Retina (tissue), 1 donor: ENCODE measurements at regions not wholly inside any gene's neighbourhood (a gene's known extent, or its start where the extent isn't known, plus 50 kb on each side); places are given as distances from the start of the nearest gene placed in this dataset.
A peak's percentile ranks its signal among the peaks of the same experiment; 100 is the strongest.

Experiments used
- DNase-seq: peaks from one replicate; pipeline ENCODE4 v3.0.0-alpha.2; 2016

DNA sequence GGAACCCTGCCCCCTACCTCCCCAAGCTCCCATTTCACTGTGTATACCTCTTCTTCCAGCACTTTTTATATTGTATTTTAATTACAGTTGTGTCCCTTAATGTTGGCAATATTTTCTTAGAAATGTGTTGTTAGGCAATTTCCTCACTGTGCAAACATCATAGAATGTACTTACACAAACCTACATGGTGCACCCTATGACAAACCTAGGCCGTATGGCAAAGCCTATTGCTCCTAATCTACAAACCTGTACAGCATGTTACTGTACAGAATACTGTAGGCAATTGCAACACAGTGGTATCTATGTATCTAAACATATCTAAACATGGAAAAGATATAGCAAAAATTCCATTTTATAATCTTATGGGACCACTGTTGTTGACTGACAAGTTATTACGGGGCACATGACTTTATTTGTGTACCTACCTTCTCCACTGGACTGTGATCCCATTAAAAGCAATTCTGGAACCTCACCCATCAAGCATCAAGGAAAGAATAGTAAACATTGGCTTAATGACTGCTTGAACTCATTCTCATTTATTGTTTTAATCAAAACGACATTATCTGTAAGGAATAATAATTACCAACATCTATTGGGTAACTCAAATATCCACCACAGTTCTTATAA is 1641.5 kb upstream of the ZEB2 start:
- DNase-seq, result no peak

DNA sequence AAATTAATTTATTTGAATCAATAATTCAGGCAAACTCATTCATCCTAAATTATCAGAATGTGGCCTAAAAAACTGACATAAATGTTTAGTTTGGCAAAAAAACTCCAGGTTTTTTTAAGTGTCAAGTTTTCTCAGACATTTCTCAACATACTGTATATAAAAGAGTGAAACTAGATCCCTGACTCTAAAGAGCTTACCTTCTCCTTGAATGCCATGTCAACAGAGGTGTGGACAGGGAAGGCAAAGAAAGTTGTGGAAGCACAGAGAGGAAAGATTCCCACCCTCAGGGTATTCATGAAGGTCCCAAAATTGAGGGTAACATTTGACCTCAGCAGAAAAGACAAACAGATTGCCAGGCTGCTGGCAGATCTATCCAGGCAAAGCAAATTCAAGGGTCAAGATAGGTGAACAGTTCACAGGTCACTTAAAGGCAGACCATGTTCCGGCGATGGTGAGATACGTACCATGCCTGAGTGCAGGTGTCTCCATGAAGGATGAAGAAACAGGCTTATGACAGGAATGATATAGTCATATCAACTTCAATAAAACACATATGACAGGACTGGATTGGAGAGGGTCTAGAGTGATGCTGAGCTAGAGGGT is 1638.3 kb upstream of the ZEB2 start:
- no peak for DNase-seq

DNA sequence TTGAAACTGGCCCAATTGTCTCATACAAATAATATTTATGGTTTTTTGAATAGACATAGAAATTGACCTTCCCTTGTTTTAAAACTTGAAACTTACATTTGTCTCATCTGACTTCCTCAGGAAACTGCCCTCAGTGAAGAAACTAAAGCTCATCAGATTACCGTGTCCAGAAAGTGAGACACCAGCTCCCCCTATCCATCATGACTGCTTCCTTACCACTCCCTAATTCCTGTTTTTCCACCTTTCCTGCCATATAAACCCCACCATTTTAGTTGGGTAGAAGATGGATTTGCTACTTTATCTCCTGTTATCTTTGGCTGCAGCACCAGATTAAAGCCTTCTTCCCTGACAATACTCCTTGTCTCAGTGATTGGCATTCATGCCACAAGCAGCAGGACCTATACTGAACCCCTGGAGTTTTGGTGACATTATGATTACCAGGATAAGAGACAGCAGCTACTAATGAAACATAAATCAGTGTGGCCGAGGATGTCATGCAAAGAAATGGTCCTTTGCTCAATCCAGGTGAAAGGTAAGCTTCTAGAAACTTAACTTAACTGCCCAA is 1627.6 kb upstream of the ZEB2 start:
- no peak for DNase-seq

DNA sequence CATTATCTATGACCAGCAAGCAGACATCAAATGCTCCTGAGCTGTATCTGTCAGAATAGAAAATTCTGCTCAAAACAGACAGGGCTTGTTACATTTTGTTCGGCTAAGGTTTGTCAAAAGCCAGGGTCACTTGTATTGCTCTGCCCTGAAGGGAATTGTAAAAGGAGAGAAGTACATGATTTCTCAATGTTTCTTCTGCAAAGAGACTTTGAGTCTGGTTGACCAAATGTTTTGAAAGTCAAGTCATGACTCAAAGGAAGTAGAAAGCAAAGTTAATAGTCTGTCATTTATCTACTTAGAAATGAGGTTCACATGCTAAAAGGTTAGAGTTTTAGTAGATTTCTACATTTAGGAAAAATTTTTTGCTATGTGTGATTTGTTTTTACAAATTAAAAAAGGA is 1624.1 kb upstream of the ZEB2 start:
- DNase-seq, result no peak

DNA sequence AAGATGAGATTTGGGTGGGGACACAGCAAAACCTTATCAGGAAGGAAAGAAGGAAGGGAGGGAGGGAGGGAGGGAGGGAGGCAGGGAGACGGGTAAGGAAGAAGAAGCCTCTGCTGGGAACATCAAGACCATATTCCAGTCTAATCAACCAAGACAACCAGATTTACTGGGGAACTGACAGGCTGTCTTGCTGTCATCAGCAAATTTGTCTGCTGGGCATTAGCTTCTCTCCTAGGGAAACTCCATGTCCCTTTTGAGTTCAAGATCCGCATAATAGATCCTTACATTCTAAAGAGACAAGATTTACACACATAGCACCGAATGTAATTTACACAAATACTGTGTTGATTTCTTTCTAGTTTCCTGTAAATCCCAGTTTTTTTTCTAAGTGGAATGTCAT is 1618.9 kb upstream of the ZEB2 start:
- no peak for DNase-seq

DNA sequence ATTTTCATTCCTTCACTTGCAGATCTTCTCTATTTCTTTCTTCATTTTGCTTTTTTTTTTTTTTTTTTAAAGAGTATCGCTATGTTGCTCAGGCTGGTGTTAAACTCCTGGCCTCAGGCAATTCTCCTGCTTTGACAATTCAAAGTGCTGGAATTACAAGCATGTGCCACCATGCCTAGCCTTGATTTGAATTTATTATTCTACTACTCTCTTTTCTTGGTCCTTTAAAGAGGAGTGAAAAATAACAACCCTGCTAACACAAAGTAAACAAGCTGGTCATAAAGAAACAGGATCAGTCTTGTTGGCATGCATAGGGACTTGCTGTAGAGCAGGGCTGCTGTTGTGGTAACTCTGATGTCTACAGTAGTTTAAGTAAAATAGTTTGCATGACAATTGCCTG is 1615.3 kb upstream of the ZEB2 start:
- no peak for DNase-seq

DNA sequence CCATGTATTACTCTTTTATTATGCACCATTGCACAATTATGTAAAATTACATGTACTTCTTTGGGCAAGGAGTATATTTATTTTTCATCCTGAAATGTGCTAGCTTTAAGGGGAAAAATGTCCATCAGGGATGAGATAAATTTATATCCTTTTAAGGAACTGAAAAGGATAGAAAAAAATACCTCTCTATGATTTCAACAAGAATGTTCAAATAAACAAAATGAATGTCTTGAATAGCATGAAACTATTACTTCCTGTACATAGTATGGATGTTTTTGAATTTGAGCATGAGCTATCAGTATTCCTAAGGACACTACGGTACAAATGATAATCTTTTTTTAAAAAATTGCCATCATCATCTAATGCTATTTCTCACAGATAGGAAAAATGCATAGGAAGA is 1611.9 kb upstream of the ZEB2 start:
- DNase-seq, result no peak

DNA sequence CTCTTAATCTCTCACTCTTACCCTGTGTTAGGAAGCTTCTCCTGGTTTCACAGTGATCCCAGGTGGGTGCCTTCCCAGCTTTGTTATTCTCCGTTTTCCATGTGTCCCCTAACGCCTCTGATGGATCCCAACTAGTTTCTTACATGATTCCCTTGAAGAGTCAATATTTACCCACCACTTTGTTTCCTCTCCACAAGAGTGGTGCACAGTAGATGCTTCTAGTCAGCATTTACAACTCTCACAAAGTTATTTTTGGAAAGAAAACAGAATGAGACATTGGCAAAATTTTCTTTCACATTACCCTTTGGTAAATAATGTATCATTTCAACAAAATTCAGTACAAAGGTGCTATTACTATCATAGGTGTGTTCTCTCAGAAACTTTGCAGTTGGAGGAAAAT is 1611.1 kb upstream of the ZEB2 start:
- DNase-seq, result no peak

DNA sequence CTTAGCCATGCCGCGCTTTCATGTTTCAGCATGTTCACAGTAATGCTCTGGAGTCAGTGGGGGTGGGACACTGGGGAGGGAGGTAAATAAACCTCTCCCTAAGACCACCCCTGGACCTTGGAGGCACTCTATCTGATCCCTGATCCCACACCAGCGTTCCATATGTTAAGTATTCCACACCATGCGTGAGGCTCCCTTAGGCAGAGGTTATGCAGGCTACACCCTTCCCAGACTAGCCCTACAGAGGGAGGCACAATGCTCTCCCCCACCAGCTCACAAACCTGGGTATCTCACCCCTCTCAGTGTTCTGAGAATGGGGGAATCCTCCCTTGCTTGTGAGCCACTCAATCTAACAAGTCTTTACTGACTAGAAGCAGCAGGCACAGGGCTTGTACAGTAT is 1610.4 kb upstream of the ZEB2 start:
- no peak for DNase-seq

DNA sequence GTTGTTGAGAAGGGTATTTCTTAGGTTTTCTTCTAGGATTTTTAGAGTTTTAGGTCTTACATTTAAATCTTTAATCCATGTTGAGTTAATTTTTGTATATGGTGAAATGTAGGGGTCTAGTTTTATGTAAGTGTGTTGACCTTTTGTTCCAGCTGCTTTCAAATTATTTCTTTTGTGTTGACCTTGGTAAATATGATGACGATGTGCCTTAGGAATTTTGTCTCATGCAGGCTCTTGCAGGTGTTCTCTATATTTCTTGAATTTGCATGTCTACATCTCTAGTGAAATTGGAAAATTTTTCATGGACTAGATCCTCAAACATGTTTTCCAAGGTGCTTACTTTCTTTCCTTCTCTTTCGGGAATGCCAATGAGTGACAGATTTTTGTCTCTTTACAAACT is 1609.3 kb upstream of the ZEB2 start:
- no peak for DNase-seq

DNA sequence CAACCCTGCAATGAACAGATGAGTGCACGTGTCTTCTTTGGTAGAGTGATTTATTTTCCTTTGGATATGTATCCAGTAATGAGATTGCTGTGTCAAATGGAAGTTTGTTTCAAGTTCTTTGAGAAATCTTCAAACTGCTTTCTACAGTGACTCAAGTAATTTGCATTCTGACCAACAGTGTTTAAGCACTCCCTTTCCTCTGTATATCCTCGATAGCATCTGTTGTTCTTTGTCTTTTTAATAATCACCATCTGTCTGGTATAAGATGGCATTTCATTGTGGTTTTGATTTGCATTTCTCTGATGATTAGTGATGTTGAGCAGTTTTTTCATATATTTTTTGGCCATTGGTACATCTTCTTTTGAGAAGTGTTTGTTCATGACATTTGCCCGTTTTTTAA is 1608.3 kb upstream of the ZEB2 start:
- DNase-seq, result no peak

DNA sequence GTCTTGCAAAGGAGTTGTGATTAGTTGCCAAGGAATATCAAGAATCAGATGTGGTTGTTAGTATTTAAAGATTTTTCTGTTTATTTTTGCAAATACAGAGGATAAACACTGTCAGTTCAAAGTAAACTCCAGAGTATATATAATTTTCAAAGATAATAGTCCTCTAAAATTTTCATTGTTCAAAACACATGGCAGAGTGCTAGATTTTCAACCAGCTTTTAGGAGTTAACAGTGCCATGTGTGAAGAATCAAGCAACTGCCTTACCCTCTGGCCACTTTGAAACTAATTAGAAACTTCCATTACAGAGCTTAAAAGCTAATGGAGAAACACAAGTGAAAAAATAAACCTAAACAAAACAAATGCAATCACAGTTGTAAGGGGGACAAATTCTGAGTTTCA is 1605.6 kb upstream of the ZEB2 start:
- no peak for DNase-seq

DNA sequence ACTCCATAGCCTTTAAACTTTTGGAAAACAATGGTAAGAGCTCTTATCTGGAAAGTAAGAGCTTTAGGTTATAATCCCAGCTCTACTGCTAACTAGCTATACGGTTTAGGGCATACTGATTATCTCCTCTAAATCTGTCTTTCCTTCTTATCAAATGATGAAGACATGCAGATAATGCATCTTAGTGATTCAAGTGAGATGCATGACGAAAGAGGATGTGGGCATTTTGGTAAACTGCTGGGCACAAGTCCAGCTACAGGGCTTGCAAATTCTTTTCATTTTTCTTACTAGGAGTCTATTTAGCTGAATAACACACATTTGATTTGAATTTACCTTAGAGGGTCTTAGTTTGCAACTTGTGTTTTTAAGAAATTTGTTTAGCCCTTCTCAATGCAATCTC is 1604.8 kb upstream of the ZEB2 start:
- DNase-seq, result no peak

DNA sequence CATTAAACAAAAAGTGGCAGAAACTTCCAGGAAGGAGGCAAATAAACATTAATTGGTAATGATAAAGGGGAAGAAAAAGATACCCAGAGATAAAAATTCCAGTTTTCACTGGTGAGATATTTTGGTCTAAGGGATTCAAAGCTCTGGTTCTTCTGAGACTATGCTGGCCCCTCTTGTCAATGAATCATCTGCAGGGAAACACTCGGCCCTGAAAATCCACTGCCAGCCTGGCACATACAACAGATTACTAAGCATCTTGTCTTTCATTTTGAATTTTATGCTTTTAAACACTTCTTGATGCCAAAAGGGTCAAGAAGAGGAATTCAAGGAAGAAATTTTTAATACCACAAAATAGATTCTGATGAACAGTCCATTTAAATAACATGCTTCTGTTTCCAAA is 1603.8 kb upstream of the ZEB2 start:
- no peak for DNase-seq

DNA sequence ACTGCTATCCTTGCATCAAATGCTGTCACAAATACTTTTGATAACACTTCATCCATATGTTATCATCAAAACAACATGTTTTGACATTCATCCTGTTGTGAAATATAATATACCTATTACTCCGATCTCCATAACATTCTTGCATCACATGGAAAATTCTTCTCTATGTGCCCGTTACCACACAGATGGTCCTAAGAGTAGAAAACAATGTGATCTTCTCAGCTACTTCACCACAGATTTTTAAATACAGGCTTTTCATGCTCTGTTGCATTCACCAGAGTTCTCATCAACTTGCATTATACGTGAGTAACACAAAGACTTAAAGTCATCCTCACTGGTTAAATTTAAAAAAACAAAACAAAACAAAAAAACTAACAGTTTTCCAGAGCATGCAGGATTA is 1603.3 kb upstream of the ZEB2 start:
- no peak for DNase-seq

DNA sequence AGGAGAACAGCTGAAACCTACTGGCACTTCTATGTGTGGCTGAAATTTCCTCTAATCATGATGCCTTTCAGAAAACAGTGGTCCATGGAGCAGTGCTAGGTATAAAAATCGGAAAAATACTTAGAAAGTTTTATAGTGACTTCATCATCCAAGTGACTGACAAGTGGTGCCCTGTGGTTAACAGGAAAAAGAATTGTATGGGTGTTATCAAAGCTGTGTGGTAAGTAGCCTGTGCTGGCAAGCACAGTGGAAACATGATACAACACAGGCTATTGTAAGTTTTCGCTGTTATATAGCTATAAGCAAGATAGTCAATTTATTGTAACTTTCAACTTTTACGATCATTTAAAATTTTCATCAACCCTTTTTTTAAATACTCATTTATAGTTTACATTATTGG is 1599.7 kb upstream of the ZEB2 start:
- no peak for DNase-seq

DNA sequence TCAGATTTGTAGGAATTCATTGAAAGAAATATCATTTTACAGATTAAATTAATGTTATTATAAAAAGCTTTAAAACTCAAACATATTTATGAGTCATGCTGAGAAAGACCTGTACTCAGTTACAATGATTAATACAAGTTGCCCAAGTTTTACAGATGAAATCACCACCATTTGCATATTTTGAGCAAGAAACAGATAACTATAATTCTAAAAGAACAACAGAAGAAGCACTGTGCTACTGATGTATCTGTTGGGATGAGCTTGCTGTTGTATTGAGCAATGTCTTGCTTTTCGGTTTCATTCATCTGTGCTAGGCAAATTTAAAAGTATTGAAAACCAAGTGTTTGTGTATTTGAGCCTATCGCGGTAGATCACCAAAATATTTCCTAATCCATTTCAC is 1589.1 kb upstream of the ZEB2 start:
- DNase-seq, result no peak

DNA sequence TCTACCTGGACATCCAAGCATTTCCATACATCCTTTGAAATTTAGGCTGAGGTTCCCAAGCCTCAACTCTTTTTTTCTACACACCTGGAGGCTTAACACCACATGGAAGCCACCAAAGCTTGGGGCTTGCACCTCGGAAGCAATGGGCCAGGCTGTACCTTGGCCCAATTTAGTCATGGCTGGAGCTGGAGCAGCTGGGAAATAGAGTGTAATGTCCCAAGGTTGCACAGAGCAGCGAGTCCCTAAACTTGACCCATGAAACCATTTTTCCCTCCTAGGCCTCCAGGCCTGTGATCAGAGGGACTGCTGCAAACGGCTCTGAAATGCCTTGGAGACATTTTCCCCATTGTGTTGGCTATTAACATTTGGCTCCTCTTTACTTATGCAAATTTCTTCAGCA is 1574.3 kb upstream of the ZEB2 start:
- DNase-seq, result no peak

DNA sequence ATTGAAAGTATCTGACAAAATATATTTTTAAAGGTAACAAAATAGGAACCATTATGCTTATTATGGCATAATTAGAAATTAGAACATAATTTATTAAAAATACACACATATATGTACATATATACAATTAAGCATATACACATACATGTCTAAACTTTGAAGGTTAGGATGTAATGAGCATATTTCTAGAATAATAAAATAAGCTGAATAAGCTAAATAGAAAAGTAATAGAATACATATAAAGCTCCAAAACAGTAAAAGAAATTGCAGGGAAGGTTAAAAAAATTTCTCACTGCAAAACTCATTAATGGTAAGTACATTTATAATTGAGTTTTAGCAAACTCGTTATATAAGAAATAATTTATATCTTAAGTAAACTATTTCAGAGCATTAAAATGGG is 1561.5 kb upstream of the ZEB2 start:
- no peak for DNase-seq

DNA sequence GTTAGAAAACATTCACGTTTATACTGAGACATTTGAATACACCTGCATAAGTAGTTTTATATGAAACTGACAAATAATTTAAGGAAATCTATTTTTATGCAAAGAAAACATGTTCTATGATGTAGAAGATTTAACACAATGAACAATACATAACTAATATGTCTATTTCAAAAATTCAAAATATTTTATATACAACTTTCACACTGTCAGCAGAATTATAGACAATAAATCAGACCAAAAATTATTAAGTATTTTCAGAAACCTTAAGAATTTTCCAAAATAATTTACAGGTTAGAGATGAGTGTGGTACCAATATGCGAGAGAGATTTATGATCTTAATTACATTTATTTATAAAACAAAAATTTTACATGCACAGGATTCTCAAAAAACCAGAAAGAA is 1561.0 kb upstream of the ZEB2 start:
- no peak for DNase-seq

DNA sequence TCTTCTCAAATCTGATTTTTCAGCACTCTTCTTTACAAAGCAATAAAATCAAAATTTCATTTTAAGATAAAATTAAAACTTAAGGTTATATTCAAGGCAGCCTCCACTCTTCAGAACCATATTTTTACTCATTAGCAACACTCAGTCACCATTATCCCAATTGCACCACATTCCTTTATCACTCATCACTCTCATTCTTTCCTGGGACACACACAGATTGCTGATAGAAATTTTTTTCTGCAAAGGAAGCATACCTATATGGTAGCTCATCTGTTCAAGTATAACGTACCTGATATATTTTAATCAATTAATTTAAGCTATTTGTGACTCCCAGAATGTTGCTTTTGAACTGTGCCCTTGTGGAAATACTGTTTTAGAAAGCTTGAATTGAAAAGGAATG is 1559.3 kb upstream of the ZEB2 start:
- DNase-seq, result no peak

DNA sequence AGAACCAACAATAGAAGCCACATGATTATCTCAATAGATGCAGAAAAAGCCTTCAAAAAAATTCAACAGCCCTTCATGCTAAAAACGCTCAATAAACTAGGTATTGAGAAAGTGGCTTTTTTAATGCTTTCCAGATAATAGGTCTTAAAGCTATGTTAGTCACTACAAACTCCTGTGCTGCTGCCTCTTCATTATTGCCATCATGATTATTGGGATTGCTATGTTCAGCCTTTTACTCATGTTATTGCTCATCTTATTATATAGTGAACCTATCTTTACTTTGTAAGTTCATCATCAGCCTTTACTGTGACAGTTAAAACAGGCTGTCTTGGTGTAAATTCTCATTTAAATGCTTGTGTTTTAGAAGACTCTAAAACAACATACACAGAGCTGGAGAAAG is 1557.2 kb upstream of the ZEB2 start:
- no peak for DNase-seq

DNA sequence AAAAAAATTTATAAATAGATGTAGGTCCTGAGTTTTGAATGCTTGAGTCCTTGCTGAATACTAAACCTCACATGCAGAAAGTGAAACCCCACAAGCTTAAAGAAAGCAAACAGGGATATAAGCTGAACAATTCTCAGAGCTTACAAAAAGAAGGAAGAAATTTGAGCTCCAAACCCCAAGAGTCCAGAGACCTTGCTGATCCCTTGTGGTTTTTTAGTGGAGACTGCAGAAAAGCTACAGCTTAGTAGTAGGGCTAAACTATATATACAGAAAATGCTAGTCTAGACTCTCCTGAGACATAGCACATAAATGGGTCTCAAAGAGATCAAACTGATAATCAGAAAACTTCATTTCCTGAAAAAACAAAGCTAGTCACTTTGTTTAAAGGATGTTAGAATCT is 1548.1 kb upstream of the ZEB2 start:
- no peak for DNase-seq

DNA sequence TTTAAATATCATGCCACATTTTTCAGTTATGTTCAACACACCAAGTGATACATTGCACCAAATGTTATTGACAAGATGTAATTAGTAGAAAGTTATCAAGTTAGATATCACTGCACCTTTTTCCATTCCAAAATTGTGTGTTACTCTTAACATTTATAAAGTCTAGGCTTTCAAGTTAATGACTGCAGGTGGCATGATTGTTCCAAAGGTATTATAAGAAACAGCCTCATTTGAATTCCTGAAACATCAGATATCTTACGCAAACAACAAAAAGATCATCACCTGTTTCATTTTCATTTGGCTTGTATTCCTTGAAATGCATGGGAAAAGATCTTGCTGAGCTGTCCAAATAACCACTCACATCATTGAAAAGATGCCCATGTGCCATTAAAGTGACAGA is 1528.2 kb upstream of the ZEB2 start:
- no peak for DNase-seq

DNA sequence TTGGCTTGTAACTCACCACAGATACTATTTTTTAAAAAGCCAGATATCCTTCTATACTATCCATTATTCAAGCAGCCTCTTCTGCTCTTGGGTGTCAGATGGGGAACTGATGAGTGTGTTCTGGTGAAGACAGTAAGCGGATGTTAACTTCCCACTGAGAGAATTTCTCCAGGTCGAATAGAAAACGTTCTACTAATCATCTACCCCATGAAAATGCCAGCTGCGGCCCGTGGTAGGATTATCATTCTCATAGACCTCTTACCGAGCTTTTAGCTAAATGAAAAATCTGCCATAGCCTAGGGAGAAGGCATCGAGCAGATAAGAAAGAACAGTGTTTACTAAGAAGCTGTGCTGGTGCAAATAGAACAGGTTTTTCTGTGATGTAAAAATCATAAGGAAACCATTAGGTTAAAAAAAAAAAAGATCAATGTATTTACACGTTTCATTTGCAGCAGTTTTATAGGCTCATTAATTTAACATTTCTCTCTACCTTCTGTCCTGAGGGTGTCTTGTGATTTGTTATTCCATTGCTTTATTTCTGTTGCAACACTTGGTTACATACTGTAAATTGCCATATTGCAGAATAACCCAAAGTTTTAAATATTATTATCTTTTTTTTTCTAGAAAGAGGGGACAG is 1521.5 kb upstream of the ZEB2 start:
- peak; percentile 27 for DNase-seq
